HL-60 (cell line): ENCODE measurements at regions not wholly inside any gene's neighbourhood (a gene's known extent, or its start where the extent isn't known, plus 50 kb on each side); places are given as distances from the start of the nearest gene placed in this dataset.
"Not testable (repeated sequence)": the region's sequence is repeated elsewhere in the genome, so short reads cannot be mapped to it uniquely, and the experiment has no call there.

Source experiments
- DNase-seq, 2 experiments: peaks; one replicate each; pipeline ENCODE4 v3.0.0-alpha.2; 2010 to 2020; ENCODE audit warnings: low read depth in 1 of 2, low spot score in 1 of 2
- H3K27ac ChIP-seq: fragments of 250-450 bp; sonication (Bioruptor Pico); replicated peaks from 2 replicates; pipeline ENCODE4 v1.5.1; 2020; ENCODE audit warnings: mild to moderate bottlenecking, moderate library complexity
- H3K27me3 ChIP-seq: fragments of 250-450 bp; sonication (Bioruptor Pico); 2 replicates; pipeline ENCODE4 v1.5.1; 2021; ENCODE audit warnings: mild to moderate bottlenecking, moderate library complexity; ENCODE audit not compliant: insufficient read depth, poor library complexity, severe bottlenecking
- H3K4me3 ChIP-seq: replicated peaks from 2 replicates; pipeline ENCODE4 v1.5.1; 2011; ENCODE audit warnings: mild to moderate bottlenecking, control low read depth, low read length; ENCODE audit not compliant: insufficient read depth
- CTCF ChIP-seq: IDR thresholded peaks from one replicate; pipeline ENCODE4 v1.5.1; 2011; ENCODE audit warnings: low read length, control low read depth, inconsistent platforms; ENCODE audit not compliant: insufficient read depth
- GABPA ChIP-seq: IDR thresholded peaks from 2 replicates; pipeline ENCODE4 v1.6.1; 2012; ENCODE audit warnings: low read depth
- POLR2AphosphoS5 ChIP-seq: IDR thresholded peaks from 2 replicates; pipeline ENCODE4 v1.6.1; 2012; ENCODE audit warnings: low read depth
- SPI1 ChIP-seq: IDR thresholded peaks from 2 replicates; pipeline ENCODE4 v1.6.1; 2012; ENCODE audit warnings: low read depth, mild to moderate bottlenecking, borderline replicate concordance
- TF ChIP-seq, protein P1 (sequence below): IDR thresholded peaks from 2 replicates; pipeline ENCODE4 v1.6.1; 2012; ENCODE audit warnings: low read depth; ENCODE audit not compliant: insufficient replicate concordance

GRCh38 chr10:20535897-20536881 lies 360.9 kb downstream of the NEBL start:
- Histone ChIP-seq H3K4me3 (no peak overlapping the region), H3K27ac (no peak overlapping the region), H3K27me3 (no peaks in the 10 kb centered on the region)
- TF ChIP-seq, protein P1, sequence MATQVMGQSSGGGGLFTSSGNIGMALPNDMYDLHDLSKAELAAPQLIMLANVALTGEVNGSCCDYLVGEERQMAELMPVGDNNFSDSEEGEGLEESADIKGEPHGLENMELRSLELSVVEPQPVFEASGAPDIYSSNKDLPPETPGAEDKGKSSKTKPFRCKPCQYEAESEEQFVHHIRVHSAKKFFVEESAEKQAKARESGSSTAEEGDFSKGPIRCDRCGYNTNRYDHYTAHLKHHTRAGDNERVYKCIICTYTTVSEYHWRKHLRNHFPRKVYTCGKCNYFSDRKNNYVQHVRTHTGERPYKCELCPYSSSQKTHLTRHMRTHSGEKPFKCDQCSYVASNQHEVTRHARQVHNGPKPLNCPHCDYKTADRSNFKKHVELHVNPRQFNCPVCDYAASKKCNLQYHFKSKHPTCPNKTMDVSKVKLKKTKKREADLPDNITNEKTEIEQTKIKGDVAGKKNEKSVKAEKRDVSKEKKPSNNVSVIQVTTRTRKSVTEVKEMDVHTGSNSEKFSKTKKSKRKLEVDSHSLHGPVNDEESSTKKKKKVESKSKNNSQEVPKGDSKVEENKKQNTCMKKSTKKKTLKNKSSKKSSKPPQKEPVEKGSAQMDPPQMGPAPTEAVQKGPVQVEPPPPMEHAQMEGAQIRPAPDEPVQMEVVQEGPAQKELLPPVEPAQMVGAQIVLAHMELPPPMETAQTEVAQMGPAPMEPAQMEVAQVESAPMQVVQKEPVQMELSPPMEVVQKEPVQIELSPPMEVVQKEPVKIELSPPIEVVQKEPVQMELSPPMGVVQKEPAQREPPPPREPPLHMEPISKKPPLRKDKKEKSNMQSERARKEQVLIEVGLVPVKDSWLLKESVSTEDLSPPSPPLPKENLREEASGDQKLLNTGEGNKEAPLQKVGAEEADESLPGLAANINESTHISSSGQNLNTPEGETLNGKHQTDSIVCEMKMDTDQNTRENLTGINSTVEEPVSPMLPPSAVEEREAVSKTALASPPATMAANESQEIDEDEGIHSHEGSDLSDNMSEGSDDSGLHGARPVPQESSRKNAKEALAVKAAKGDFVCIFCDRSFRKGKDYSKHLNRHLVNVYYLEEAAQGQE = no peak
- TF ChIP-seq POLR2AphosphoS5 (no peak), SPI1 (no peak)
- no peak for DNase-seq

- H3K27ac ChIP-seq, H3K27me3 ChIP-seq, DNase-seq, H3K4me3 ChIP-seq: not testable (repeated sequence)
These were observed 365.7 kb downstream of the NEBL start for GRCh38 chr10:20531241-20531883.

DNA sequence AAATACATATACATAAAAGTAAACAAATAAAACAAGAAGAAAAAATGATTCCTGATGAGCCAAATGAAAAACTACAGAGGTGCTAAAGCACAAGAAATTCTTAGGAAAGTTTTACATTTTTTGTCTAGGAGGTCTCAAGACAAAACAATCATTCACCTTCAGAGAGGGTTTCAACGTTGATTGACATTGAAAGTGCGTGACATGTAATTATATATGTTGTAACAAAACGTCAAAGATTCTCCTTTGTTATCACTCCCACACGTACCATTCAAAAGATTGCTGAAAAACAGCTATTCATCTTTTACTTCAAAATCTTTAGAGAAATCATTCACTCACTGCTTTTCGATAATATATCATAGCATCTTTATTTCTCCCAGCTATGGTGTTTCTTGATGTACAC lies 375.9 kb downstream of the NEBL start:
- Histone ChIP-seq H3K27ac (no peak overlapping the region), H3K4me3 (no peak overlapping the region), H3K27me3 (no peaks in the 10 kb centered on the region)
- TF ChIP-seq, protein P1 = no peak
- TF ChIP-seq POLR2AphosphoS5 (no peak), CTCF (no peak), SPI1 (no peak), GABPA (no peak)
- DNase-seq = no peak

- Histone ChIP-seq H3K27me3 (no peaks in the 10 kb centered on the region), H3K4me3 (no peak overlapping the region)
- TF ChIP-seq SPI1 = no peak
- no peak for TF ChIP-seq POLR2AphosphoS5
- TF ChIP-seq, protein P1 = no peak
- no peak for TF ChIP-seq CTCF
- no peak for TF ChIP-seq GABPA
These were observed 381.5 kb downstream of the NEBL start for GRCh38 chr10:20515654-20516053.

More at GRCh38 chr10:20515654-20516053, 381.5 kb downstream of the NEBL start:
- no peak overlapping the region for H3K27ac ChIP-seq
- no peak for DNase-seq
